Keratinocyte (primary cell): ENCODE measurements at regions not wholly inside any gene's neighbourhood (a gene's known extent, or its start where the extent isn't known, plus 50 kb on each side); places are given as distances from the start of the nearest gene placed in this dataset.

ENCODE experiments used
- EZH2 ChIP-seq: IDR thresholded peaks from one replicate; pipeline ENCODE4 v1.6.1; 2012; ENCODE audit warnings: inconsistent platforms, mild to moderate bottlenecking, low read length, moderate library complexity
- TF ChIP-seq, protein P1 (sequence below), 3 experiments: IDR thresholded peaks in 1 of 3; conservative IDR thresholded peaks in 1 of 3; optimal IDR thresholded peaks in 1 of 3; 2 replicates in 2 of 3; 3 replicates in 1 of 3; pipeline versions ENCODE3 to v1.5.1; 2011; ENCODE audit warnings: low read length in 3 of 3, mild to moderate bottlenecking in 3 of 3, moderate library complexity in 2 of 3, control low read depth in 1 of 3, inconsistent platforms in 1 of 3; ENCODE audit not compliant: insufficient read depth in 2 of 3; ENCODE audit errors: extremely low read depth in 1 of 3

DNA sequence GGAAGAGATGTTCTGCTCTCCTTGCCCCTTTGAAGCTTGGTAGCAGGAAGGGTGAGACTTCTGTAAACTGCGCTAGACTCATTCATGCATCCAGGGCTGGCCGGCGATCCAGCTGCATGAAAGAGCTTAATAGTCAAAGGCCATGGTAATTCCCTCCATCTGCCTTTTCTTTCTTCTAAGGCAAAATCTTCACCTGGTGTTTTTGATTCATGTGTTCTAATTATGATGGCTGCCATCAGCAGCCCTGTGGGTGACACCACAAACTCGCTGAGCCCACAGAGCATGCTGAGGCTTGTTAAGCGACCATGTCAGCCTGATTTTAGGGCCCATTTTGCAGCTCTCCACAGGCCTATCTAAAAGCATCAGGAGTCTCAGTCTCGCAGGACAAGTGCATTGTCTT lies 450.1 kb upstream of the TENM3 start:
- TF ChIP-seq, protein P1, sequence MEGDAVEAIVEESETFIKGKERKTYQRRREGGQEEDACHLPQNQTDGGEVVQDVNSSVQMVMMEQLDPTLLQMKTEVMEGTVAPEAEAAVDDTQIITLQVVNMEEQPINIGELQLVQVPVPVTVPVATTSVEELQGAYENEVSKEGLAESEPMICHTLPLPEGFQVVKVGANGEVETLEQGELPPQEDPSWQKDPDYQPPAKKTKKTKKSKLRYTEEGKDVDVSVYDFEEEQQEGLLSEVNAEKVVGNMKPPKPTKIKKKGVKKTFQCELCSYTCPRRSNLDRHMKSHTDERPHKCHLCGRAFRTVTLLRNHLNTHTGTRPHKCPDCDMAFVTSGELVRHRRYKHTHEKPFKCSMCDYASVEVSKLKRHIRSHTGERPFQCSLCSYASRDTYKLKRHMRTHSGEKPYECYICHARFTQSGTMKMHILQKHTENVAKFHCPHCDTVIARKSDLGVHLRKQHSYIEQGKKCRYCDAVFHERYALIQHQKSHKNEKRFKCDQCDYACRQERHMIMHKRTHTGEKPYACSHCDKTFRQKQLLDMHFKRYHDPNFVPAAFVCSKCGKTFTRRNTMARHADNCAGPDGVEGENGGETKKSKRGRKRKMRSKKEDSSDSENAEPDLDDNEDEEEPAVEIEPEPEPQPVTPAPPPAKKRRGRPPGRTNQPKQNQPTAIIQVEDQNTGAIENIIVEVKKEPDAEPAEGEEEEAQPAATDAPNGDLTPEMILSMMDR (optimal IDR thresholded peaks at IDR 0.05 in 1 of 3, IDR thresholded peaks at IDR 0.05 in 1 of 3, conservative IDR thresholded peaks at IDR 0.05 in 1 of 3; ENCODE audit: extremely low read depth in 1 of 3, insufficient read depth in 2 of 3, low read length in 3 of 3): no peak
- TF ChIP-seq EZH2: no peak
